ENCODE measurements at regions not wholly inside any gene's neighbourhood (a gene's known extent, or its start where the extent isn't known, plus 50 kb on each side); places are given as distances from the start of the nearest gene placed in this dataset.

GRCh38 chr2:144631636-144632035, 111.7 kb upstream of the ZEB2 start:
- H2BK20ac ChIP-seq (ENCODE audit: low read depth, low read length, poor library complexity, severe bottlenecking): no peak overlapping the region
- H3K4me2 ChIP-seq (ENCODE audit: insufficient read depth, insufficient read length, low read length): no peak overlapping the region
- H4K20me1 ChIP-seq (ENCODE audit: control insufficient read depth, insufficient read depth, insufficient read length): no peaks in the 10 kb centered on the region
- H4K91ac ChIP-seq (ENCODE audit: insufficient read length, low read depth, low read length): no peak overlapping the region
- H3K9ac ChIP-seq (ENCODE audit: extremely low read depth, insufficient read length, low read length): no peak overlapping the region
- no peak overlapping the region for H3K27ac ChIP-seq (ENCODE audit: insufficient read length, low read depth, low read length)
- no peaks in the 10 kb centered on the region for H3K9me3 ChIP-seq (ENCODE audit: control insufficient read depth, low read depth, low read length)
- no peak overlapping the region for H3K4ac ChIP-seq (ENCODE audit: low read depth, low read length)
- H3K27me3 ChIP-seq (ENCODE audit: insufficient read depth, low read length): no peaks in the 10 kb centered on the region
- no peaks in the 10 kb centered on the region for H3K23me2 ChIP-seq (ENCODE audit: insufficient read length, low read depth, low read length, poor library complexity, severe bottlenecking)
- TF ChIP-seq CTCF (conservative IDR thresholded peaks at IDR 0.05): no peak
- no peak overlapping the region for H2BK120ac ChIP-seq (ENCODE audit: low read depth, low read length, poor library complexity, severe bottlenecking)
- H3K4me1 Mint-ChIP-seq: peaks cover 9 to 13% of the 10 kb centered on the region in 2 experiments
- no peaks in the 10 kb centered on the region for H3K27me3 Mint-ChIP-seq (ENCODE audit: low read depth)
- no peak overlapping the region for H3K14ac ChIP-seq (ENCODE audit: insufficient read depth, low read length)
- no peak overlapping the region for H3T11ph ChIP-seq (ENCODE audit: low read length)
- no peak overlapping the region for H3K23ac ChIP-seq (ENCODE audit: insufficient read length, low read depth, low read length)
- H3K27ac Mint-ChIP-seq: no peak overlapping the region; a peak in 1 of 7 replicates
- no peak overlapping the region for H3K56ac ChIP-seq (ENCODE audit: insufficient read length, low read depth, low read length)
- no peak overlapping the region for H4K5ac ChIP-seq (ENCODE audit: insufficient read length, low read depth, low read length)
- H3K79me1 ChIP-seq (ENCODE audit: insufficient read depth, low read depth, low read length, poor library complexity, severe bottlenecking): no peaks in the 10 kb centered on the region
- H3K9me3 Mint-ChIP-seq: peaks cover 17 to 21% of the 10 kb centered on the region in 2 experiments; a peak in 4 of 5 replicates
- no peak overlapping the region for H2AK5ac ChIP-seq (ENCODE audit: insufficient read length, low read length)
- no peak overlapping the region for H2BK5ac ChIP-seq (ENCODE audit: insufficient read length, low read length)
- DNase-seq: no peak
- no peak overlapping the region for H4K8ac ChIP-seq (replicated peaks; ENCODE audit: insufficient read length, low read depth, low read length)
- no peak overlapping the region for H3K4me3 Mint-ChIP-seq
- H3K18ac ChIP-seq (ENCODE audit: insufficient read length, low read depth, low read length): no peak overlapping the region
- no peaks in the 10 kb centered on the region for H3K79me2 ChIP-seq (ENCODE audit: insufficient read depth, low read length)
- no peak overlapping the region for H2AFZ ChIP-seq (ENCODE audit: low read length)
- 0 out of 2 replicates have a peak, but pooled peaks cover 2% of the 10 kb centered on the region for H3K4me1 ChIP-seq (ENCODE audit: insufficient read depth, low read length)
- H2BK15ac ChIP-seq (ENCODE audit: low read depth, low read length): no peak overlapping the region
- no peak overlapping the region for H2BK12ac ChIP-seq (ENCODE audit: insufficient read length, low read depth, low read length)
- no CpG with 5 or more reads among the region's 1 CpG for WGBS (ENCODE audit: extremely low coverage, insufficient read length, low lambda C conversion rate)
- H3K36me3 Mint-ChIP-seq (ENCODE audit: insufficient read depth in 1 of 3, low read depth in 3 of 3): peaks cover 4 to 11% (median 7%) of the 10 kb centered on the region in 3 experiments; a peak in 5 of 7 replicates
